Ectodermal cell (in vitro differentiated cells): ENCODE measurements at regions not wholly inside any gene's neighbourhood (a gene's known extent, or its start where the extent isn't known, plus 50 kb on each side); places are given as distances from the start of the nearest gene placed in this dataset.

Source experiments
- H3K27ac ChIP-seq: 2 replicates; pipeline ENCODE4 v1.7.0; 2013; ENCODE audit warnings: mild to moderate bottlenecking, low read depth, low read length; ENCODE audit not compliant: insufficient read depth, poor library complexity, severe bottlenecking
- H3K27me3 ChIP-seq: 2 replicates; pipeline ENCODE4 v1.7.0; 2013; ENCODE audit warnings: mild to moderate bottlenecking, low read length; ENCODE audit not compliant: insufficient read depth, control insufficient read depth, poor library complexity, severe bottlenecking
- H3K36me3 ChIP-seq: one replicate; pipeline ENCODE4 v1.7.0; 2013; ENCODE audit warnings: low read length; ENCODE audit not compliant: control insufficient read depth, insufficient read depth
- H3K4me1 ChIP-seq: one replicate; pipeline ENCODE4 v1.7.0; 2013; ENCODE audit warnings: low read length; ENCODE audit not compliant: control insufficient read depth, insufficient read depth
- H3K4me3 ChIP-seq: 2 replicates; pipeline ENCODE4 v1.7.0; 2013; ENCODE audit warnings: low read depth, low read length, control low read depth; ENCODE audit not compliant: insufficient read depth
- H3K9me3 ChIP-seq: 2 replicates; pipeline ENCODE4 v1.7.0; 2013; ENCODE audit warnings: mild to moderate bottlenecking, low read length, moderate library complexity; ENCODE audit not compliant: control insufficient read depth
- WGBS, 2 experiments: methylation state at CpG; one replicate each; pipeline ENCODE4 v1.1.7; 2013; ENCODE audit warnings: missing lambda C conversion rate in 2 of 2; 5-methylcytosine and 5-hydroxymethylcytosine counted together

DNA sequence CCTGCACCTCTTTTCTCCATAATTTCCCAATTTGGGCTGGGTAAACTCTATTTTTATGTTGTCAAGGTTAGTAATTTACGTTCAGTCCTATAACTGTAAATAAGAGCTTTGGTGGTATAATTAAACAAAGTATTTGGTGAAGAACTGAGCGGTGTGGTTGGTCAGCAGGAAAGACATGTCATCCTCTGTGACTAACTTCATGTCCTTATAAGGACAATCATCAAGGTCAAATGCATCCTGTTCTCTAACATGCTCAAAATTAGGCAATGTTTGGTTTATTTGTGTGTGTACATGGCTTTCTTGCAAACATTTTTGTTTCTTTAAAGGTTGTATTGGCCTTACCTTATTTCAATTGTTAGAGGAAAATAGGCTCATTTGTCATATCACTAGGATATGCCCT is 121.5 kb upstream of the NABP1 start:
- Histone ChIP-seq H3K27me3 (no peaks in the 10 kb centered on the region), H3K36me3 (no peaks in the 10 kb centered on the region), H3K4me1 (no peaks in the 10 kb centered on the region), H3K27ac (no peak overlapping the region), H3K4me3 (no peak overlapping the region), H3K9me3 (no peaks in the 10 kb centered on the region)
- 71 to 87% methylated on average over 2 of the region's 2 CpGs for WGBS, 2 experiments

DNA sequence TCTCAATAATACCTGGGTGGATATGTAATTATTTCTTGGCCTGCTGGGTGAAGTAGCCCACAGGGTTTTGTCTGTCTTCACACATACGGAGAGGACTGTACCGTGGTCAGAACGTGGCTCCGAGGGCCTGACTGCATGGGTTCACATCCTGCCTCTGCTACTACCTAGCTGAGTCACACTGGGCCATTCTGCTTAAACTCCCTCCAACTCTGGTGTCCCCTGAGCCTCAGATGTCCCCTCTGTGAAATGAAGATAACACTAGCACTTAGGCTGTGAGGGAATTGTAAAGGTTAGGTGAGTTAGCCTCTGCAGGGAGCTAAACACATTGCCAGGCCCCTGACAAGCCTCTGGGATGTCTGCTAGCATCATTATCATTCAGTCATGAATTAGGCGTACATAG is 120.1 kb upstream of the NABP1 start:
- H3K4me1 ChIP-seq = no peaks in the 10 kb centered on the region
- H3K4me3 ChIP-seq = no peak overlapping the region
- H3K9me3 ChIP-seq = no peaks in the 10 kb centered on the region
- H3K36me3 ChIP-seq = no peaks in the 10 kb centered on the region
- no peak overlapping the region for H3K27ac ChIP-seq
- WGBS, 2 experiments = 95 to 96% methylated on average over 5 of the region's 5 CpGs
- no peaks in the 10 kb centered on the region for H3K27me3 ChIP-seq

GRCh38 chr2:191559569-191559968 is 118.4 kb upstream of the NABP1 start:
- Histone ChIP-seq H3K4me1 (no peaks in the 10 kb centered on the region), H3K27me3 (no peaks in the 10 kb centered on the region), H3K36me3 (no peaks in the 10 kb centered on the region), H3K4me3 (no peak overlapping the region), H3K27ac (no peak overlapping the region), H3K9me3 (no peaks in the 10 kb centered on the region)
- 94 to 96% methylated on average over 4 of the region's 4 CpGs for WGBS, 2 experiments

DNA sequence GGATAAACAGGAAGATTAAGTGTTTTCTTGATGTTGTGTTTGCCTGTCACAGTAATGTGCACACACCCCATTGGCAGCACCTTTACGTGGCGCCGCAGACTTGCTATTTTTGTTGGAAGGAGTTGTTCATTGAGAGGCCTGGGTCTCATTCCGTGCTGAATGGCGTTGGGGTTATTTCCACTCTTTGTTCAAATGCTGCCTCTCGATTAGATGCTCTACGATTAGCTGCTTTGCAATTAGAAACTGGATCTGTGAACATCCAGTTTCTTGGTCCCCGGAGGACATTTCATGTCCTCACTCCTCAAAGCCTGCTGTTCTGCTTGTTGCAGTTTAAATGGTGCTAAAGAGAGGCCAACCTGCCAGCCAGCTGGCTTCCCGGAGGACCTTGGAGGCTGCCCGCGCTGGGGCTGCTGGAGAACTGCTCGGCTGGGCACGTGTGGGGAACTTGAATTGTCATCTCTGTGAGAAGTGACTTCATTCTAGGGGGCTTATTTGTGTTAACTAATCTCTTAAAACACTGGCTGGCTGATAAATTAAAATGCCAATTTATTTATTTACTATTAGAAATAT is 117.4 kb upstream of the NABP1 start:
- Histone ChIP-seq H3K36me3 (no peaks in the 10 kb centered on the region), H3K4me1 (no peaks in the 10 kb centered on the region), H3K27ac (no peak overlapping the region), H3K4me3 (no peak overlapping the region), H3K9me3 (no peaks in the 10 kb centered on the region), H3K27me3 (no peaks in the 10 kb centered on the region)
- 92% methylated on average over 13 of the region's 13 CpGs for WGBS, 2 experiments

- H3K4me3 ChIP-seq = no peak overlapping the region
- no peak overlapping the region for H3K27ac ChIP-seq
- H3K36me3 ChIP-seq = no peaks in the 10 kb centered on the region
- no peaks in the 10 kb centered on the region for H3K27me3 ChIP-seq
- H3K4me1 ChIP-seq = no peaks in the 10 kb centered on the region
- WGBS, 2 experiments = 91 to 95% methylated on average over 3 of the region's 3 CpGs
- H3K9me3 ChIP-seq = no peaks in the 10 kb centered on the region
Observed at GRCh38 chr2:191565120-191565519, 112.8 kb upstream of the NABP1 start.

DNA sequence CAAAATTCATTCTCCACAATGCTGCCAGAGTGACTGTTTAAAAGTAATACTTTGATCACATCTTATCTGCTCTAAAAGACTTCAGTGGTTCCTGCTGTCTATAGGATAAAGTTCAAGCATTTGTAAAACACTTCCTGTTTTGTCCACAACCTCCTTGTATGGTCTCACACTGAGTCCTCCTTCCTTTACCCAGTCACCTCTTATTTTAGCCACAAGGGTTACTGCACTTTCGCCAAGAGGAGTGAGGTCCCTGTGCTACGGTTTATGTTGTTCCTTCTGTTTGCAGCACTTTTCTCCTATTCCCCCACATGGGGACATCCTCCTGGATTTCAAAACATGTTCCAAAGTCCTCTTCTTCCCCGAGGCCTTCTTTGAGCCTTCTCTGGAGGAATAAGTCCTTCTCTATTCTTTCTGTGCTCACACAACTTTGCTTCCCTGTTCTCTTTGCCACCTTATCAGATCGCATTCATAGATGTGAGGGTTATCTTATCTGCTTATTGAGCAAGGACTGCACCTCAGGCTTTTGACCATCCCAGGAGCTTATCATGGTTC is 112.2 kb upstream of the NABP1 start:
- H3K27me3 ChIP-seq = no peaks in the 10 kb centered on the region
- H3K4me1 ChIP-seq = no peaks in the 10 kb centered on the region
- H3K4me3 ChIP-seq = no peak overlapping the region
- H3K36me3 ChIP-seq = no peaks in the 10 kb centered on the region
- 86 to 89% methylated on average over 4 of the region's 4 CpGs for WGBS, 2 experiments
- H3K9me3 ChIP-seq = no peaks in the 10 kb centered on the region
- H3K27ac ChIP-seq = no peak overlapping the region

DNA sequence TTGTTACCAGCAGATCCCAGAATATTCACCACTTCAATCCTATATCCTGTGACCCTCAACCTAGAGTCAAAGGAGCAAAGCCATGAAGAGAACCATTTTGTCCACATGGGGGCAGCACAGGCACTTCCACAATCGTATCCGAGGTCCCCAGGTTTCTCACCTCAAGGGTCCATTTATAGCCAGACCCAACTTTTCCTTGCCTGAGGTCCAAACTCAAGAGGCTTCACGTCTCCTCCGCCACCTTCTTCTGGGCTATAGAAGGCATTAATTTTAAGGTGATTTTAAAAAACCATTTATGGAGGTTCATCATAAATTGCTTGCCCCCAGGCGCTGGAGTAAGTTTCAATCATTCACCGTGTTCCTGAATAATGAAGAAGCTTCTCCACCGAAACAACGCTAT is 111.6 kb upstream of the NABP1 start:
- H3K36me3 ChIP-seq = no peaks in the 10 kb centered on the region
- H3K27me3 ChIP-seq = no peaks in the 10 kb centered on the region
- 65 to 71% methylated on average over 8 of the region's 8 CpGs for WGBS, 2 experiments

GRCh38 chr2:191567206-191567605 is 110.7 kb upstream of the NABP1 start:
- no peaks in the 10 kb centered on the region for H3K36me3 ChIP-seq
- 93 to 95% methylated on average over 3 of the region's 3 CpGs for WGBS, 2 experiments
- no peaks in the 10 kb centered on the region for H3K9me3 ChIP-seq
- no peaks in the 10 kb centered on the region for H3K4me1 ChIP-seq
- no peaks in the 10 kb centered on the region for H3K27me3 ChIP-seq
- no peak overlapping the region for H3K27ac ChIP-seq
- no peak overlapping the region for H3K4me3 ChIP-seq

More for the DNA sequence above, 111.6 kb upstream of the NABP1 start:
- Histone ChIP-seq H3K27ac (no peak overlapping the region), H3K4me1 (no peaks in the 10 kb centered on the region), H3K9me3 (no peaks in the 10 kb centered on the region), H3K4me3 (no peak overlapping the region)

DNA sequence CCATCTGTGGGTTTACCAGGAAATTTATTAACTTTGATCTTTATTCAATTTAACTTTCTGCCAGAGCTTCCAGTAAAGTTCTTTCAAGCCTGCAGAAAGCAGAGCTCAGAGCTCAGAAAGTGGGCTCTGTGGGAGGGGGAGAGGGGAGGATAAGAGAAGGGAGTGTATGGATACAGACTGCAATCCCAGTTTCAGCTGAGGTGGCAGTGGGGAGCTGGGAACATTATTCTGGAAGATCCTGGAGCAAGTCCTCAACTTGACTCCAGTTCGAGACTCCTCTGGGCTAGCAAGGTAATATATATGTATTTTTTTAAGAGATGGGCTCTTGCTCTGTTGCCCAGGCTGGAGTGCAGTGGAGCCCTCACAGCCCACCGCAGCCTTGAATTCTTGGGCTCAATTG is 108.9 kb upstream of the NABP1 start:
- no peak overlapping the region for H3K4me3 ChIP-seq
- WGBS, 2 experiments = 67 to 87% methylated on average over 2 of the region's 2 CpGs
- no peak overlapping the region for H3K27ac ChIP-seq
- no peaks in the 10 kb centered on the region for H3K27me3 ChIP-seq
- H3K36me3 ChIP-seq = no peaks in the 10 kb centered on the region
- no peaks in the 10 kb centered on the region for H3K9me3 ChIP-seq
- H3K4me1 ChIP-seq = no peaks in the 10 kb centered on the region

DNA sequence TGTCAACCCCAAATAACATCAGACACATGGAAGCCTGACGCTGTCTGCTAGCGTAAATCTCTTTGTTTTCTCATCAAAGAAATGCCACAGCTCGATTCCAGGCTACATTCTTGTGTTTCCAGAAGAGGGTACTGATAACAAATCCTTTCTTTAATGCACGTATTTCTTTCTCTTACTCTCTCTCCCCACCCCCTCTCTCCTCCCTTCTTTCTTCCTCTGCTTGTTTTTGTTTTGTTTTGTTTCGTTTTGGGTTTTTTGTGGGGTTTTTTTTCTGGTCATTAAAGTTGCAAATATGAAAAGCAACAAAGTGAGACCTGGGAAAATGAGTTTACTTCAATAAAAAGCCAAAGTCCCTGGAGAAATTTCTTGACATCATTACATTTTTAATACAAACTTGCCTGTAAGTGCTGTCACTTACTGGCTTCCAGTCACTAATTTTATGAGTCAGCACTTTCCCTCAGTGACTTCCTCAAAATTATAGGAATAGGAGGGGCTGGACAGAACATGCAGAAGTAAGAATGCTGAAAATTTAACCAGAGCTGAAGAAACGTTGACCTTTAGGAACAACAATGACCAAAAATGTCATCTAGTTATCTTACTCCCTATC is 106.7 kb upstream of the NABP1 start:
- no peaks in the 10 kb centered on the region for H3K9me3 ChIP-seq
- WGBS, 2 experiments = 24 to 43% methylated on average over 4 to 5 of the region's 6 CpGs
- no peaks in the 10 kb centered on the region for H3K27me3 ChIP-seq
- no peaks in the 10 kb centered on the region for H3K36me3 ChIP-seq
- H3K27ac ChIP-seq = no peak overlapping the region
- no peak overlapping the region for H3K4me3 ChIP-seq
- H3K4me1 ChIP-seq = no peaks in the 10 kb centered on the region
